Astrocyte (in vitro differentiated cells and primary cell): ENCODE measurements at regions not wholly inside any gene's neighbourhood (a gene's known extent, or its start where the extent isn't known, plus 50 kb on each side); places are given as distances from the start of the nearest gene placed in this dataset.

ENCODE experiments used
- CTCF ChIP-seq: IDR thresholded peaks from 2 replicates; pipeline ENCODE4 v1.5.1; 2011; ENCODE audit warnings: low read depth, mild to moderate bottlenecking, inconsistent platforms, low read length, moderate library complexity; ENCODE audit not compliant: insufficient read depth
- EZH2 ChIP-seq: IDR thresholded peaks from 2 replicates; pipeline ENCODE4 v1.6.1; 2012; ENCODE audit warnings: mild to moderate bottlenecking, low read length, inconsistent platforms; ENCODE audit not compliant: insufficient read depth

GRCh38 chr4:107423677-107424405, 296.2 kb downstream of the PAPSS1 start:
- TF ChIP-seq CTCF: no peak
- no peak for TF ChIP-seq EZH2
